ENCODE measurements at regions not wholly inside any gene's neighbourhood (a gene's known extent, or its start where the extent isn't known, plus 50 kb on each side); places are given as distances from the start of the nearest gene placed in this dataset.

DNA sequence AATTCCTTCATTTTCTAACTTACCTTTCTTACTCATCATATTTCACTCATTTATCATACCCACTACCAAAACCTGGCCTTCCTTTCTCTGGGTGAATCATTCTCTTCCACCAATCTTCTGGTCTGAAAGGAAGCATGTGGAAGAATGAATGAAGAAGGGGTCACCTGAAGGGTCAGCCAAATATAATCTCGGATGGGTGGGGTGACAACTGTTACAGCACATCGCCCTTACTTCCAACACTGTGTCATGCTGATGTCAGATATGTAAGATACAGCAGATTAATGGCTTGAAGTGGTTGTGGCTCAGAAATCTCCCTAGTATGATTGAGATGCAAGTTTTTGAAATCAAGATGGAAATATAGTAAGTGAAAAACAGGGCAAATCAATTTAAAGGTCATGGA lies 401.7 kb upstream of the HTR2A start:
- TF ChIP-seq, protein P1, sequence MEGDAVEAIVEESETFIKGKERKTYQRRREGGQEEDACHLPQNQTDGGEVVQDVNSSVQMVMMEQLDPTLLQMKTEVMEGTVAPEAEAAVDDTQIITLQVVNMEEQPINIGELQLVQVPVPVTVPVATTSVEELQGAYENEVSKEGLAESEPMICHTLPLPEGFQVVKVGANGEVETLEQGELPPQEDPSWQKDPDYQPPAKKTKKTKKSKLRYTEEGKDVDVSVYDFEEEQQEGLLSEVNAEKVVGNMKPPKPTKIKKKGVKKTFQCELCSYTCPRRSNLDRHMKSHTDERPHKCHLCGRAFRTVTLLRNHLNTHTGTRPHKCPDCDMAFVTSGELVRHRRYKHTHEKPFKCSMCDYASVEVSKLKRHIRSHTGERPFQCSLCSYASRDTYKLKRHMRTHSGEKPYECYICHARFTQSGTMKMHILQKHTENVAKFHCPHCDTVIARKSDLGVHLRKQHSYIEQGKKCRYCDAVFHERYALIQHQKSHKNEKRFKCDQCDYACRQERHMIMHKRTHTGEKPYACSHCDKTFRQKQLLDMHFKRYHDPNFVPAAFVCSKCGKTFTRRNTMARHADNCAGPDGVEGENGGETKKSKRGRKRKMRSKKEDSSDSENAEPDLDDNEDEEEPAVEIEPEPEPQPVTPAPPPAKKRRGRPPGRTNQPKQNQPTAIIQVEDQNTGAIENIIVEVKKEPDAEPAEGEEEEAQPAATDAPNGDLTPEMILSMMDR (IDR thresholded peaks at IDR 0.05) = no peak
- TF ChIP-seq POLR2A (IDR thresholded peaks at IDR 0.05) = no peak
